ENCODE measurements at regions not wholly inside any gene's neighbourhood (a gene's known extent, or its start where the extent isn't known, plus 50 kb on each side); places are given as distances from the start of the nearest gene placed in this dataset.
A peak's percentile ranks its signal among the peaks of the same experiment; 100 is the strongest.

- in situ Hi-C loops (cut with HindIII; ENCODE audit: low pct_unique_long_range_greater_than_20kb, low sequenced_read_pairs) = no loop called here
- DNase-seq (ENCODE audit: low read depth, low spot score) = no peak
These were observed 1280.8 kb downstream of the BRD1 start for GRCh38 chr22:48546653-48547424.

DNA sequence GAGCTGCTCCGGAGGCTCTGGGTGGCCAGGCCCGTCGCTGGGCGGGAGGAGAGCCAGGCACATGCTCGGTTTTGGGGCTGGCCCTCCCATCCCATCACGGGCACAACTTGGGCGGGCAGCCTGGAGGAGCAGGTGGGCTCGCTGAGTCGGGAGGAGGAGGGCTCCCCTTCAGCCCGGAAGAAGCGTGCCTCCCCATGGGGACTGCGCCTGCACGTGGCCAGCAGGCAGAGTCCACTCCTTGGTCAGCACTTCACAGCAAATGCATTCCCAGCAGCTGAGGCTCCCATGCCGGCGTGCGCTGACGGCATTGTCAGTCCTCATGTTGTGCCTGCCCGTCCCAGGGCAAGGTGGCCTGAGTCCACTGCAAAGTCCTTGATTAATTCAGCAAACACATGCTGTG is 1281.7 kb downstream of the BRD1 start:
- no peak for DNase-seq (ENCODE audit: low read depth, low spot score)
- in situ Hi-C loops (cut with HindIII; ENCODE audit: low pct_unique_long_range_greater_than_20kb, low sequenced_read_pairs) = no loop called here

DNA sequence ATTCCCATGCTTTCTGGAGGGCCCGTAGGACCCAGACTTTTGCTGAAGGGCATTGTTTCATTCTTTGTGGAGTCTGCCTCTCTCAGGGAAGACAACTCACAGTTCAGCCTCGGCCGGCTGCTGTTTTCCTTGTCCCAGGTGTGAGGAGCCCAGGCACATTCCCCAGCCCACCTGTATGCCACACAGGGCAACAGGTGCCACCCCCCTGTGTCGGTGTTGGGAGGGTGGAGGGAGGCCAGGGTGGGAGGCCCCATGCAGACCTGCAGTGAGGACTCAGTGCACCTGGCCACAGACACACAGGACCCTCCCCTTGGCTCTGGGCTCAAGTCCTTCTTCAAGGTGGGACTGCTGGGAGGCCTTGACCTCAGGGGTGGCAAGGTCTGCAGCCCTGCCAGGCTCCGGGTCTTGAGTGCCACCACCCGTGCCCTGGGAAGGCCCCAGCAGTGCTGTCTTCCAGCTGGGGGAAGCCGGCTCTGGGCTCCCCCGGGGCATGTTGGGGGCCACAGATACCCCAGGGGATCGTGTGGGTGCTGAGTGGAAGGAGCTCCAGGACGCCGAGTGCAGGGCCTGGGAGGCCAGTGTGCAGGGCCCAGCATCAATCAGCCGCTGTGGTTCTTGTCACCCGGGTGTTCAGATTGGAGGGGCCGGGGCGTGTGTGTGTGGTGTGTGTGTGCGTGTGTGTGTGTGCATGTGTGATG is 1286.1 kb downstream of the BRD1 start:
- in situ Hi-C loops (cut with HindIII; ENCODE audit: low pct_unique_long_range_greater_than_20kb, low sequenced_read_pairs) = no loop called here
- no peak for DNase-seq (ENCODE audit: low read depth, low spot score)

DNA sequence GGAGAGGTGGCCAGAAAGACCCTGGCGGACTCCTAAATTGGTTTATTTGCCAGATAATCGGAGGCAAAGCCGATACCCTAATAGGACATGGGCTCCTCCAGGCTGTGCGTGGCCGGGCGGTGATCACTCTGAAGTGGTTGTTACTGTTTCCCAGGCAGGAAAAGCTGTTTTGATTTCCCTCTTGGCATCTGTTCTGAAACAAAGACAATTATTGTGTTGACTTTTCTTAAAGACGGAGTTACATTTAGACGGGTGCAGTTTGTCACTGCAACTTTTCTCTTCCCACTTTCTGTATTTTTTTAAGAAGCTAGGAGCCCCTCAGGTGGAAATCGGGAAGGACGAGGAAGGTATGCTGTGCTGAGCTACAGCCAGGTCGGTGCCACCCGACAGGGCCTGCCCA is 1288.4 kb downstream of the BRD1 start:
- in situ Hi-C loops (cut with HindIII; ENCODE audit: low pct_unique_long_range_greater_than_20kb, low sequenced_read_pairs) = no loop called here
- DNase-seq (ENCODE audit: low read depth, low spot score) = peak; percentile 11

DNA sequence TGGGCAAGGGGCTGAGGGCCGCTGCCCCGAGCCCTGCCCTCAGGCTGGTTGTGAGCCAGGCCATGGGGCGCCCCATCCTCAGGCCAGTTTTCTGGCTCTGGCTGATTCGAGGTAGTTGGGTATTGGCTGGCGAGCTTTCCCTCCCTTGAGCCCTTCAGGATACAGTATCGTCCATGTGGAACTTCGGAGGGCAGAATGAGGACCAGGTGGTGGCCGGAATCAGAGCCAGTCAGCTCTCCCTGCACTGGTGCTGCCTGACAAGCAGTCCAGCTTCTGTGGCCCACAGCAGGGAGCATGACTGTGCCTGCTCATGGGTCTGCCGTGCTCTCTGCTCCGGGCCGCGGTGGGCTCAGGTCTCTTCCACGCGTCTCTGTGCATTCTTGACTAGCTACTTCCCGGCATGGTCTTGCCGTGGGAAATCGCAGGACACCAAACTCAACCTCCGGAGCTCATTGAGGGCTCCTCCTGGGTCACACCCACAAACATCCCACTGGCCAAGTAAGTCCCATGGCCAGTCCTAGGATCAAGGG is 1289.3 kb downstream of the BRD1 start:
- in situ Hi-C loops (cut with HindIII; ENCODE audit: low pct_unique_long_range_greater_than_20kb, low sequenced_read_pairs) = no loop called here

DNA sequence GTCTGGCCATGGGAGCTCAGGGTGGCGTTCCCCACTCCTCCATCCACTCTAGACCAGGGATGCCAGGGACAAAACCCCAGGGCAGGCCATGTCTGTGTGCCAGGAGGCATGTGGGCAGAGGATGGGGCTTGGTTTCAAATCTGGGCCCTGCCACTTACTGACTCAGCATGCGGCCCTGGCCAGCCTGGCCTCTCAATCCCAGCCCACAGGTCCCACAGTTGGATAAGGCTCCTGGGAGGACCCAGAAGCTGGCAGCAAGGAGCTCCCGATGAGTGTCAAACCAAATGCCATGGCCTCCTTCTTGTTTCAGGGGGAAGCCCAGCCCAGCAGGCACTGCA is 1290.4 kb downstream of the BRD1 start:
- in situ Hi-C loops (cut with HindIII; ENCODE audit: low pct_unique_long_range_greater_than_20kb, low sequenced_read_pairs) = no loop called here
- DNase-seq (ENCODE audit: low read depth, low spot score) = no peak

More for the DNA sequence above, 1289.3 kb downstream of the BRD1 start:
- no peak for DNase-seq (ENCODE audit: low read depth, low spot score)

- peak; percentile 91 for DNase-seq (ENCODE audit: low read depth, low spot score)
- in situ Hi-C loops (cut with HindIII; ENCODE audit: low pct_unique_long_range_greater_than_20kb, low sequenced_read_pairs) = no loop called here
These were observed 1290.9 kb downstream of the BRD1 start for GRCh38 chr22:48536541-48537342.

GRCh38 chr22:48535868-48536540 is 1291.7 kb downstream of the BRD1 start:
- in situ Hi-C loops (cut with HindIII; ENCODE audit: low pct_unique_long_range_greater_than_20kb, low sequenced_read_pairs) = no loop called here
- DNase-seq (ENCODE audit: low read depth, low spot score) = peak; percentile 7

GRCh38 chr22:48534395-48534958 is 1293.2 kb downstream of the BRD1 start:
- in situ Hi-C loops (cut with HindIII; ENCODE audit: low pct_unique_long_range_greater_than_20kb, low sequenced_read_pairs) = no loop called here

GRCh38 chr22:48532986-48533385 is 1294.7 kb downstream of the BRD1 start:
- in situ Hi-C loops (cut with HindIII; ENCODE audit: low pct_unique_long_range_greater_than_20kb, low sequenced_read_pairs) = no loop called here

More at GRCh38 chr22:48534395-48534958, 1293.2 kb downstream of the BRD1 start:
- no peak for DNase-seq (ENCODE audit: low read depth, low spot score)

GRCh38 chr22:48531761-48532435 is 1295.8 kb downstream of the BRD1 start:
- in situ Hi-C loops (cut with HindIII; ENCODE audit: low pct_unique_long_range_greater_than_20kb, low sequenced_read_pairs) = no loop called here
- no peak for DNase-seq (ENCODE audit: low read depth, low spot score)

More at GRCh38 chr22:48532986-48533385, 1294.7 kb downstream of the BRD1 start:
- no peak for DNase-seq (ENCODE audit: low read depth, low spot score)

- in situ Hi-C loops (cut with HindIII; ENCODE audit: low pct_unique_long_range_greater_than_20kb, low sequenced_read_pairs) = no loop called here
- DNase-seq (ENCODE audit: low read depth, low spot score) = no peak
These were observed 1296.6 kb downstream of the BRD1 start for GRCh38 chr22:48531108-48531507.

DNA sequence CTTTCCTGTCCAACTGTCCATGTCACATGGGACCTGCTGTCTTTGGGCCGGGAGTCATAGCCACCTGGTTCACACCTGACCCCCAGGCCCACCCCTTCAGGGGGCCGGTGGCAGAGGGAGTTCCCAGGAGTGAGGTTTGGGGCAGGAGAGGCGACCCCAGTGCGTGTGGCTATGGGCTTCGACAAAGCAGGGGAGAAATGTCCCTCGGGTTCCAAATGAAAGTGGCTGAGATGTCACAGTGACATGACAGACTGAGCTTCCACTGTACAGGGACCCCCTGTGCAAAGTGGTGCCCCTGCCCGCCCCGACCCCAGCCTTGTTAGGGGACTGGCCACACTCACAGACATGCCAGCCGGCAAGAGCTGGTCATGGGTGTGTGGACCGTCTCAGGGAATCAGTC is 1297.0 kb downstream of the BRD1 start:
- in situ Hi-C loops (cut with HindIII; ENCODE audit: low pct_unique_long_range_greater_than_20kb, low sequenced_read_pairs) = no loop called here

GRCh38 chr22:48528221-48528915 is 1299.3 kb downstream of the BRD1 start:
- in situ Hi-C loops (cut with HindIII; ENCODE audit: low pct_unique_long_range_greater_than_20kb, low sequenced_read_pairs) = no loop called here
- DNase-seq (ENCODE audit: low read depth, low spot score) = no peak

More for the DNA sequence above, 1297.0 kb downstream of the BRD1 start:
- DNase-seq (ENCODE audit: low read depth, low spot score) = no peak

DNA sequence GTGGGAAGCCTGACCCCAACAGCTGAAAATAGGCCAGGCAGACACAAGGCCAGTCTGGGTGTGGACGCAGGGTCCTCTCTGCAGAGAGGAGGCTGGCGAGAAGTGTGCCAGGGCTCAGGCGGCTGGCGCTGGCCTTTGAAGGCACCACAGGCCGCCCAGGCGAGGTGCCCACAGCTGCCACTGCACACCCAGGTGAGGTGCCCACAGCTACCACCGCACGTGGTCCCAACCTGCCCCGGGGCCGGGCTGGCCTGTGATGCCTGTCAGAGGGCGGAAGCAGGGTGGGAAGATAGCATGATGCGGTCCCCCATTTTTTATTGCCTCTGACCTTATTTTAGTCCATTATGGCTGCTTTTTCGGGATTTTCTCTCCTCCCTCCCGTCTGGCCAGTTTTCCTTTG is 1303.9 kb downstream of the BRD1 start:
- no peak for DNase-seq (ENCODE audit: low read depth, low spot score)
- in situ Hi-C loops (cut with HindIII; ENCODE audit: low pct_unique_long_range_greater_than_20kb, low sequenced_read_pairs) = no loop called here

DNA sequence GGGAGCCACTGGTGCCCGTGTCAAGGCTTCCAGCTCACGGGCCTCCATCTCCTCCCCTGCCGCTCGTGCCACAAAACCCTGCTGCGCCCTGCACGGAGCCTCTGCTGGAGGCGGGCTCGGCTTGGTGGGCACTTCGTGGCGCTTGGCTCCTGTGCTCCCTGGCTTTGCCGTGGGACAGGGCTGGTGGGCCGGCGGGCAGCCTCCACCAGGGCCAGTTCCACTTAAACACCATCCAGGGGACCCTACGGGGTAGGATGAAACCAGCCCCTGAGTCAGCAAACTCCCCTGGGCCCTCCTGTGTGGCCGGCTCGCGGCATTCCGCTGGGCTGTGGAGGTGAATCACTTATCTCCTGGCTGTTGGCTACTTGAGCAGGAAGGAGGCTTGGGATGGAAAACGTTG is 1304.6 kb downstream of the BRD1 start:
- in situ Hi-C loops (cut with HindIII; ENCODE audit: low pct_unique_long_range_greater_than_20kb, low sequenced_read_pairs) = no loop called here
- DNase-seq (ENCODE audit: low read depth, low spot score) = no peak

Data from SK-MEL-5 (cell line).